NCI-H2171 (cell line): ENCODE measurements at regions not wholly inside any gene's neighbourhood (a gene's known extent, or its start where the extent isn't known, plus 50 kb on each side); places are given as distances from the start of the nearest gene placed in this dataset.
A peak's percentile ranks its signal among the peaks of the same experiment; 100 is the strongest.

Source experiments
- DNase-seq: peaks from one replicate; lab custom pipeline; 2025; lab: John Stamatoyannopoulos, UW

- no peak for DNase-seq
These were observed 60.1 kb upstream of the MLN start for GRCh38 chr6:33863723-33864440.

DNA sequence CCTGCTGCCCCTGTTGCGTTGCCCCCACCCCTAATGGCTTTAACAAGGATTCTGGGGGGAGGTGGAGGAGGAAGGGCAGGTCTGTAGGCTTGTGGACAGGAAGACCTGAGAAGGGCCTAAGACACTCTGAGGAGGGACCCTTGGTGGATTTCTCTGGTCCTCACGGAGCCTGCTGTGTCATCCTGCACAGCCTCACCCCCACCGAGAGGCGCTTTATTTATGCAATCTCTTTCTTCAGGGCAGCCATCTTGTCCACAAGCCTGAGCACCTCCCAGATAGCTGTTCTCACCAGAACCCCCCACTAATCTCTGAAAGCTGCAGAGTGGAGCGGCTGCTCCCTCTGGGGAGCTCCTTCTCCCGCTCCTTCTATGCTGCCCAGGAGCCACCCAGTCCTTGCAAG is 59.3 kb upstream of the MLN start:
- DNase-seq, result no peak

- no peak for DNase-seq
These were observed 58.7 kb upstream of the MLN start for GRCh38 chr6:33862536-33862935.

- no peak for DNase-seq
These were observed 57.9 kb upstream of the MLN start for GRCh38 chr6:33861722-33862121.

DNA sequence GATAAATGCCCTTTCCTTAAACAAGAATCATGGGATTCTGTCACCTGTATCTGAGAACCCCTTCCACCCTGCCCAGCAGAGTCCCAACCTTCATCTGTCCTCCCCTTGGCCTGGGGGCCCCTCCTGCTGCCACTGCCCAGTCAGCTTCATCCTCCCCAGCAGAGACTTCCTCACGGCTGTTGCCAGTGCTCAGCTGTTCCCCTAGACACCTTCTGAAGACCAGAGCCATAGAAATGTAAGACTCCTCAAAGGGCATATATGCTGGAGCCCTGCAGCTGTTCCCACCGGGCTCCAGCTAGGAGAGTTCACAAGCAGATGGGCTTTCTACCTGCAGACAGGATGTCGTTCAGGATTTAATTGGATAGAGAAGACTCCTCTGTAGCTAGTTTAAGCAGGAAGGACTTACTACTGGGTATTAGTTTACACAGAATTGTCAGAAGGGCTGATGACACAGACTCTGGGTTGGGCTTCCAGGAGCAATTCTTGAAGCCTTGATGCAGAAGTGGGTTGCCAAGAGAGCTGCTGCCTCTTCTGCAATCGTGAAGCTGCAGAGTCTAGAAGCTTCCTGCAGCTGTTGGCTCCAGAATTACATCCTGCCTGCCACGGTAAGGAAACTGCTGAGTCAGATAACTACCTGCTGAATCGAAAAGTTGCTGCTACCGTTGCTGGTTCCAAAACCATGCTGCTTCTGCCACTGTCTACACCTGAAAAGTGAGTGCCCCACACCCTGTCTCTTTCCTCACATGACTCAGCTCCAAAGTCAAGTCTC is 57.1 kb upstream of the MLN start:
- peak; percentile 24 for DNase-seq

GRCh38 chr6:33860006-33860405 is 56.2 kb upstream of the MLN start:
- DNase-seq, result no peak

DNA sequence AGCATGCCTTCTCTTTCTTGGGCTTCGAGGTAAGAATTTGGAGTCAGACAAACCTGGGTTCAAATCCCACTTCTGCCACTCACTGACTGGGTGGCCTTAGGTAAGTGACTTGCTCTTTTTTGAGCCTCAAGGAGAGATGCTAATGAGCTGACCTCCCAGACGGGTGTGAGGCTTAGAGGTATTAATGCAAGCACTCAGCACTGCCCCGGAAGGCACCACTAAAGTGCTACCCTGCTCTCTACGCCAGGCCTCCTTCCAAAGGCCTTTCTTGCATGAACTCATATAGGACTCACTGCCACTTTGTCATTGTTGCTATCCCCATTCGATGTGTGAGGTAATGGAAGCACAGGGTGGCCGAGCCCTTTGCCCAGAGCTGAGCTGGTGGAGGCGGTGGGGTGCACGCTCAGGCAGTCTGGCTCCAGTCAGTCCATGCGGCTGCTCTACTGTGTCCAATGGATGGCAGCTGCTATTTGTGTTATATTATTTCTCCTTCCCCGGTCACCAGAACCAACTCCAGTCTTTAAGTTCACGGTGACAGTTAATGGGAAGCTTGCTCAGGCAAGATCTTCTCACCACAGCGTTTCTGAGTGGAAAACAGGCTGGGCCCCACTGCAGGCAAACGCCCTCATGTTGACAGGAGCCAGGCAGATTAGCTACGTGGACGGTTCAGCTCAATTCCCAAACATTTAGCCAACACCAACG is 55.2 kb upstream of the MLN start:
- no peak for DNase-seq

GRCh38 chr6:33857932-33858475 is 54.2 kb upstream of the MLN start:
- no peak for DNase-seq

DNA sequence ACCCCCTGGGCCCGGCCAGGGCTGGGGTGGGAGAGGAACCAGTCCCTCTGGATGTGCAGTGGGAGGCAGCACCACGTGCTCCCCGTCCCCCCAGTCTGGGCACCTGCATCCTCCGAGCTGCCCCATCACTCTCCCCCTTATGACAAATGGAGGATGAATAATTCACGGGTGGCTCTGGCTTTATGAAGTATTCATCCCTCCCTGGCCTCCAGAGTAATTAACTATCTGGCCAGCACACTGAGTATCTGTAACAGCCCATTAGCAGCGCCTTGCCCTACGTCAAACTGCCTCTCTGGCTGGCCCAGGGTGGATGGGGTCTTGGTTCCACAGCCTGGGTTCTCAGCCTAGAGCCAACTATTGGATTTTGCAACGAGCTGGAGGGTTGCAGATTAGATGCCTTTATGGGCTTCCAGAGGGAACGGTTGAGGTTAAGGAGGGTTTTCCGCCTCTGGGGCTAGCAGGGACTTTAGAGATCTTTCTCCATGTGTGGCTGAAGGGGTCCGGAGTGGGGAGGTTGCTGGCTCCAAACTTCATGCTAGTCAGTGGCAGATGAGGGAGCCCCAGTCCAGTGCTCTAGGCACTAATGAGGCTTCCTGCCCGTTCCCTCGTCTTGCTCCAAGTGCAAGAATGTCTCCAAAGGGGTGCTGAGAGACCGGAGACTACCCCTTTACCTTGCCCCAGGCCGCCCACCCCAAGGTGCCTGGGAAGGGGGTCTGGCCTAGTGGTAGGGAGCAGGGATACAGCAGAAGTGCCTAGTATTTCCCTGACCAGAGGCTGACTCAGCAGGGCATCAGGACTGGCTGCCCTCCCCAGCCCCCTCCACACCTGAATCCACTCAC is 53.5 kb upstream of the MLN start:
- no peak for DNase-seq

GRCh38 chr6:33856655-33857054 is 52.9 kb upstream of the MLN start:
- no peak for DNase-seq

- no peak for DNase-seq
These were observed 52.3 kb upstream of the MLN start for GRCh38 chr6:33856031-33856590.

GRCh38 chr6:33854572-33855030 is 50.8 kb upstream of the MLN start:
- DNase-seq, result peak; percentile 53

- DNase-seq, result no peak
These were observed 49.9 kb upstream of the MLN start for GRCh38 chr6:33853736-33854135.
